NCI-H69 (cell line): ENCODE measurements at regions not wholly inside any gene's neighbourhood (a gene's known extent, or its start where the extent isn't known, plus 50 kb on each side); places are given as distances from the start of the nearest gene placed in this dataset.
"Not testable (repeated sequence)": the region's sequence is repeated elsewhere in the genome, so short reads cannot be mapped to it uniquely, and the experiment has no call there.

Source experiments
- DNase-seq: peaks from one replicate; lab custom pipeline; 2025; lab: John Stamatoyannopoulos, UW

- no peak for DNase-seq
Observed at GRCh38 chr3:69647511-69648110, 91.7 kb upstream of the MITF start.

- DNase-seq = no peak
Observed at GRCh38 chr3:69647081-69647480, 92.2 kb upstream of the MITF start.

GRCh38 chr3:69646287-69647067 lies 92.8 kb upstream of the MITF start:
- no peak for DNase-seq

GRCh38 chr3:69642606-69643005 lies 96.7 kb upstream of the MITF start:
- DNase-seq = no peak

DNA sequence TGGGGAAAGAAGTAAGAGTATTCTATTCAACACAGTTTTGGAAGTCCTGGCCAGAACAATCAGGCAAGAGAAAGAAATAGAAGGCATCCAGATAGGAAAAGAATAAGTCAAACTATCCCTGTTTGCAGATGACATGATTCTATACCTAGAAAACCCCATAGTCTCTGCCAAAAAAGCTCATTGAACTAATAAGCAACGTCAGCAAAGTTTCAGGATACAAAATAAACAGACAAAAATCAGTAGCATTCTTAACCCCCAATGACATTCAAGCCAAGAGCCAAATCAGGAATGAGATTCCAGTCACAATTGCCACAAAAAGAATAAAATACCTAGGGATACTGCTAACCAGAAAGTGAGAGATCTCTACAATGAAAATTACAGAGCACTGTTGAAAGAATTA lies 99.4 kb upstream of the MITF start:
- DNase-seq = no peak

- DNase-seq = no peak
Observed at GRCh38 chr3:69628951-69629350, 110.3 kb upstream of the MITF start.

DNA sequence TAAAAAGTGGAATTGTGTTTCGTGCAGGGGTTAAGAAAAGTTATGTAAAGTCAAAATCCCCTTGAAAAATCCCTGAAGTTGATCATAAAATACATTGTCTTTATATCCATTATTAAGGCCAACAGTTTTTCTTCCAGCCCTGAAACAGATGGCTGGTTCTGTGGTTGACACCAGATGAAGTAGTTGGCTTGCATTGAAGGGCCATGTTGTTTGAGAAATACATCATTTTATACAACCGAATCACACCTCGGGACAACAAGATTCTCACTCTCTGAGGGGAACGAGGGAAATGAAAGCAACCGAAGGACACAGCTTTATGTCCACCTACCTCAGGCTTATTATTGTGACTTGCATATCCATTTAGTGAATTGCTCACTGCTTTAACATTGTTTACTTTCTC lies 126.0 kb upstream of the MITF start:
- no peak for DNase-seq

DNA sequence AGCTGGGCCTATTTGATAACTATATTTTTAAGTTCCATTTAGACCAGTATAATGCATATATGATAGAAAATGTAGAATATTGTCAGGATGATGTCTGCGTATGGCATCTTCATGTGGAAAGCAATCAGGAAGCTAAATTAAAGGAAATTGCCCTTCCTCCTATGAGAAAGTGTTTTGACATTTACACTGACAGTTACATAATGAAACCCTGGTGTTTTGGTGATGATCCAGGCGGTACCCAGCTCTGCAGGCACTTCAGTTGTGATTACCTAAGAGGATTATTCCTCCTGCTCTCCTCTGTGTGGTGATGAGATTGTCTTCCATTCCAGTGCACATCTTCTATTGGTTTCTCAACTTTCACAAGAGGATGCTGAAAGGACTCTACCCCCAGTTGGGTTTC lies 126.5 kb upstream of the MITF start:
- no peak for DNase-seq

DNA sequence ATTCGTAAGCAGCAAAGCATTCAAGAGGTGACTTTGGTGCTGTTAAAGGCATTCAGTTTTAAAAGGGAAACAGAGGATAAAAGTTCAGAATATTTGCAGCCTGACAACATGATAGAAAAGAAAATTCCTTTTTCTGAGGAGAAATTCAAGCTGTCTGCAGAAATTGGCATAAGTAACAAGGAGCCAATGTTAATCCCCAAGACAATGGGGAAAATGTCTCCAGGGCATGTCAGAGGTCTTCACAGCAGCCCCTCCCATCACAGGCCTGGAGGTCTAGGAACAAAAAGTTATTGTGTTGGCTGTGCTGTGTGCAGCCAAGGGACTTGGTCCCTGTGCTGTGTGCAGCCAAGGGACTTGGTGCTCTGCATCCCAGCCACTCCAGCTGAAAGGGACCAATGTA lies 129.7 kb upstream of the MITF start:
- DNase-seq = not testable (repeated sequence)

DNA sequence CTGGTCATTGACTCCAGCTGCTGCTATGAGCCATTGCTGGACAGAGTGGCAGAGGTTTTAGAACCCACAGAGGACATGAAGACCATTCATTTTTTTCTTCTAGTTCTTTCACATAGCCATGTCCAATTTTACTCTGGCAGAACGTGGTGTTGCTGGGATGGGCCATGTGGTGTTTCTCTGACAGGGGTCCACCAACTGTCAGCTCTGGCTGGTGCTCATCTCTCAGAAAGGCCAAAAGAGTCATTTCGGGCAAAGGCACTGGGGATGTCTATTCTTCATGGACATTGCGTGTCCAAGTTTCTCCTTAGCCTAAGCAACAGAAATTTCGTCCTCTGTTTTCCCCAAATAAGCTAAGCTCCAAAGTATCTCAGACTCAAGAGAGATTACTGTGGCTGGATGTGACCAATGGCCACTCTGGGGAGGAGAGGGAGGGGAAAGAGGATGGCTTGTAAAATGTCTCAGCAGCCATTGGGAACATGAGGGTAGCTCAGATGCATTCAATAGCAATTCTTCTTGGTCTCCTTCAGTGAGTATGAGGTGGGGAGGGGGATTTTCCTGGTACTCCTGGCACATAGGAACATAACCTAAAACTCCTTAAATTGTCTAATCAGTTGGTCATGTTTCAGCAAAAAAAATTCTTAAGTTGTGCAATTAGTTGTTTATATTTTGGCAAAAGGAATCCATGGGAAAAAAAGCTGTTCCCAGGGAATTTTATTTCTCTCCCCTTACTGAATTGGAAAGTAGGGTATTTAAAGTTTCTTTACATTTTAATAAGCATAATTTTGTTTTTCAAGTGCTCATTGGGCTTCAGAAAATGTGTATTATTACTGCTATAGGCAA lies 131.6 kb upstream of the MITF start:
- DNase-seq = no peak

DNA sequence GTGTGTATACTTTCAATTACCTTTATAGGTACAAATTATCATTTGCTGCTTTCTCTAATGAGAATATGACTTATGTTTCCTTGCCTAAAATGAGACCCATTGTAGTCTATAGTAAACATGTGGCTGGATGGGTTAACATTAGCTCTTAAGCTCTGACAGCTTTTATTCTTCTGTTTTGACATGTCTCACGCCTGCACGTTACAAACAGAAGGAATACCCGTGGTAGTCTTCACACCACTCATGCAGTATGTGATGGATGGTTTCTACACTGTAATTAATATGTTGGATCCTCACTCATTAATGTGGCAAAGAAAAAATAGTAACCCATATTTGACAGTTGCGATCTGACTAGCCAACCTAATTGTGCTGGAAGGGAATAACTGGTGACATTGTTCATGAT lies 133.4 kb upstream of the MITF start:
- DNase-seq = no peak

DNA sequence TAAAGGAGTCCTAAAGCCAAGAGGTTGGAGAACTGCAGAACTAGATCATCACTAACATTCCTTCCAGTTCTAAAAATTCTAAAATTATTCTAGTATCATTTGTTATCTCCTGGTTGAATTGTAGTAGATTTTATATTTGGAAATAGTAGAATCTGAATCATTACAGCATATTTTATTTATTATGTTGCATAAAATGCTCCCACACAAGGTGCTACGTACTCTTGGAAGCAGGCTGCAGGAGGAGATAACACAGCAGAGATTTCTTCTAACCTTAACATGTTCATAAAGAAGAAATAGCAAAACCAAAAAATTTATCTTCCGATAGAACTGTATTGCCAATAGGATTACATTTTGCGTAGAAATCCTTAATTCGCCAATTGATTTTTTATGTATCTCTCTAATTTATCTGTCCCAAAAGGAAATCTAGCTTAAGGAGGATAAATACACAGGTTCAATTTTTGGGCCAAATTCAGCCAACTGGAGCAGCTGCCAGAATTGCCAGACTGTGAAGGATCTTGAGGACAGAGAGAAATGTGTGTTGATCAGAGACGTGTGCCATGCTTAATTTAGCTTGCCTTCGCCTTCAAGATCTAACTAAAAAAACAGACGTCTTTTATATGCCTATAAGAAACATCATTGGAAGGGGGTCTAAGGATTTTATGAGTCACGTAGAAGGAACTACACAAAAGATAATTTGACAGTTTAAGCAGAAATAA lies 134.4 kb upstream of the MITF start:
- no peak for DNase-seq

DNA sequence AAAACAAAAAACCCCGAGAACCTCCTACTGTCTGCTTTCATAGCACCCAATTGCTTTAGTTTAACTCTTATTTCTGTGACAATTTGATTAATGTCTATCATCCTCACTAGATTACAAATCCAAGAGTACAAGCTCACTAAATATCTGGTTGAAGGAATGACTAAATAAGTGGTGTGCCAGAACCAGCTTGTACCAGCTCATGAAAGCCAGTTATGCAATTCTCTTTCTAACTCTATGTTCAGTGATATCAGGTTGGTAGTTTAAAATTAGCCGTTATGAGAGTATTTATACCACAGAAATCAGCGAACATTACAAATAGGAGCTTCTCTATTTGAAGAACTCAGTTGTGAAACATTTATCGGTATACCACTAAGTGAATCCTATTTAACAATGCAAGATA lies 137.2 kb upstream of the MITF start:
- no peak for DNase-seq

GRCh38 chr3:69594286-69594685 lies 145.0 kb upstream of the MITF start:
- no peak for DNase-seq

- DNase-seq = no peak
Observed at GRCh38 chr3:69591164-69591736, 148.0 kb upstream of the MITF start.

- no peak for DNase-seq
Observed at GRCh38 chr3:69590111-69590510, 149.2 kb upstream of the MITF start.

DNA sequence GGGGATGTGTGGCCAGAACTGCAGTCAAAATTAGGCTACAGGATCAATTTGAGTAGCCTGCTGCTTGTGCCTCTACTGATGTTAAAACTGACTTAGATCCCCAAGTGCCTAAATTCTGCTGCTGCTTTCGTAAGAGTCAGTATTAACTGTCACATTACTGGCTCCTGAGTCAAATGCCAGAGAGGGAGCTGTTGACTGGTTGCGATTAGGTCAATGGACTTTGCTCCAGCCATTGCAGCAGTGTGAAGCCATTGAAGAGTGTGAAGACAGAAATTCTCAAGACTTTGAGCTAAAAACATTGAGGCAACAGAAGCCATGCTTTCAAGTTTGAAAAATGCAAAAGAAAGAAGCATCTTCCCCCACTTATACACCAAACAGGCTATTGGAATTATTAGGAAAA lies 151.1 kb upstream of the MITF start:
- no peak for DNase-seq

DNA sequence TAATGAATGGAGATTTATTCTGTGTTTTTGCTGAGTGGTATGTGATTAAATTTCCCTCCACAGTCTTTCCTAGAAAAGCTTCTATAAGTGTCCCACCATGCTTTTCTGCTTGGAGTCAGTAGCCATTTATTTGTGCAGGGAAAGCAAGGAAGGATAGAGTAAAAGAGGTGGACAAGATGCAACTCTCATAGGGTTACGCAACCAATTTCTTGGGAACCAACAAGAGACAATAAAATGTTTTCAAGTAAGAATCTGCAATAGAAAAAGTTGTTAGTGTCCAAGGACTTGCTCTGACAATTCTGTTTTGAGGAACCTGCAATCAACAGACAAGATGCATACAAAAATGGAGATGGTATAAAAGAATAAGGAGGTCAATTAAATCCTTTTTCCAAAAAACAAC lies 153.8 kb upstream of the MITF start:
- DNase-seq = no peak

GRCh38 chr3:69582044-69582443 lies 157.2 kb upstream of the MITF start:
- DNase-seq = no peak

DNA sequence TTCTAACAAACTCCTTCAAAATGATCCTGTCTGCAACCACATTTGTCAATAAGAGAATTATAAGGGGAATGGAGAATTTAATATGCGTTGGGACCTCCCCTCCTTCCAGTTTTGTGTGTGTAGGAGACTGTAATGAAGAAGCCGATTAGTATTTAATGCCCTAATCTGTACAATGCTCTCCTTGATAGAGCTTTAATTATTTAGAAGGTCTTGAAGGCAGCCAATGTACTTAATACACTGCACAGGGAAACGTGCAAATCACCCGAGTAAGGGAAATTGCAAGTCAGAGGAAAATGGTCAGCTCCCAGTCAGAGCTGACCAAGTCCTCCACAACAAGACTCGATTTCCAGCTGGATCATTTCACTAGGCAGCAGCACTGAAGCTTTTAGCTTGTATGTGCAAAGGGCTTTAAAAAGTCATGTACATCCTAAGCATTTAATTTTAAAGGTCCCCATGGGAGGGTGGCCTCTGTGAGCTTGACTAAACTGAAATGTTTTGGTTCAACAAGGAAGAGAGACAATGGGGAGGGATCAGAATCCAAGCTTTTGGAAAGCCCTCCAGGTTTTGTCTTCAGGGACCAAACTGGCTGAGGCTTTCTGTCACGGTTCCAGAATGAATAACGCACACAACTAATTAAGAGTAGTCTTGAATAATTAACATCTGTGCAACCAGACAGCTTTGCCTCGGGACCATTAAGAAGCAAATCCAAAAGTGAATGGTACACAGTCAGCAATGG lies 159.8 kb upstream of the MITF start:
- DNase-seq = no peak

- DNase-seq = no peak
Observed at GRCh38 chr3:69569520-69569919, 169.7 kb upstream of the MITF start.
